ENCODE measurements at regions not wholly inside any gene's neighbourhood (a gene's known extent, or its start where the extent isn't known, plus 50 kb on each side); places are given as distances from the start of the nearest gene placed in this dataset.

- DNase-seq (ENCODE audit: low read depth in 4 of 4, low spot score in 2 of 4), result no peak
These were observed 50.5 kb downstream of the PALM2AKAP2 start for GRCh38 chr9:109830545-109830944.

GRCh38 chr9:109831998-109832658 lies 52.1 kb downstream of the PALM2AKAP2 start:
- DNase-seq (ENCODE audit: low read depth in 4 of 4, low spot score in 2 of 4), result no peak

- no peak for DNase-seq (ENCODE audit: low read depth in 4 of 4, low spot score in 2 of 4)
These were observed 54.9 kb downstream of the PALM2AKAP2 start for GRCh38 chr9:109834855-109835254.

- DNase-seq (ENCODE audit: low read depth in 4 of 4, low spot score in 2 of 4), result no peak
These were observed 63.6 kb downstream of the PALM2AKAP2 start for GRCh38 chr9:109843641-109844040.

GRCh38 chr9:109845226-109845625 lies 65.2 kb downstream of the PALM2AKAP2 start:
- DNase-seq (ENCODE audit: low read depth in 4 of 4, low spot score in 2 of 4), result no peak

GRCh38 chr9:109846776-109847175 lies 66.8 kb downstream of the PALM2AKAP2 start:
- DNase-seq (ENCODE audit: low read depth in 4 of 4, low spot score in 2 of 4), result no peak

- DNase-seq (ENCODE audit: low read depth in 4 of 4, low spot score in 2 of 4), result no peak
These were observed 72.6 kb downstream of the PALM2AKAP2 start for GRCh38 chr9:109852556-109852955.

- no peak for DNase-seq (ENCODE audit: low read depth in 4 of 4, low spot score in 2 of 4)
These were observed 75.5 kb downstream of the PALM2AKAP2 start for GRCh38 chr9:109855540-109855939.

- DNase-seq (ENCODE audit: low read depth in 4 of 4, low spot score in 2 of 4), result no peak
These were observed 76.8 kb downstream of the PALM2AKAP2 start for GRCh38 chr9:109856785-109857184.

GRCh38 chr9:109857336-109857735 lies 77.3 kb downstream of the PALM2AKAP2 start:
- no peak for DNase-seq (ENCODE audit: low read depth in 4 of 4, low spot score in 2 of 4)

- DNase-seq (ENCODE audit: low read depth in 4 of 4, low spot score in 2 of 4), result no peak
These were observed 79.4 kb downstream of the PALM2AKAP2 start for GRCh38 chr9:109859447-109859846.

GRCh38 chr9:109860521-109860920 lies 80.5 kb downstream of the PALM2AKAP2 start:
- no peak for DNase-seq (ENCODE audit: low read depth in 4 of 4, low spot score in 2 of 4)

GRCh38 chr9:109861499-109861898 lies 81.5 kb downstream of the PALM2AKAP2 start:
- peak in 1 of 4 donors; percentile 15 for DNase-seq (ENCODE audit: low read depth in 4 of 4, low spot score in 2 of 4)

- no peak for DNase-seq (ENCODE audit: low read depth in 4 of 4, low spot score in 2 of 4)
These were observed 81.9 kb downstream of the PALM2AKAP2 start for GRCh38 chr9:109861918-109862317.

GRCh38 chr9:109862452-109862851 lies 82.5 kb downstream of the PALM2AKAP2 start:
- no peak for DNase-seq (ENCODE audit: low read depth in 4 of 4, low spot score in 2 of 4)

GRCh38 chr9:109863961-109864360 lies 84.0 kb downstream of the PALM2AKAP2 start:
- no peak for DNase-seq (ENCODE audit: low read depth in 4 of 4, low spot score in 2 of 4)

- DNase-seq (ENCODE audit: low read depth in 4 of 4, low spot score in 2 of 4), result no peak
These were observed 85.5 kb downstream of the PALM2AKAP2 start for GRCh38 chr9:109865521-109865920.

- no peak for DNase-seq (ENCODE audit: low read depth in 4 of 4, low spot score in 2 of 4)
These were observed 88.2 kb downstream of the PALM2AKAP2 start for GRCh38 chr9:109868207-109868606.

GRCh38 chr9:109868722-109869121 lies 88.7 kb downstream of the PALM2AKAP2 start:
- DNase-seq (ENCODE audit: low read depth in 4 of 4, low spot score in 2 of 4), result no peak

GRCh38 chr9:109870365-109870764 lies 90.4 kb downstream of the PALM2AKAP2 start:
- DNase-seq (ENCODE audit: low read depth in 4 of 4, low spot score in 2 of 4), result no peak

- no peak for DNase-seq (ENCODE audit: low read depth in 4 of 4, low spot score in 2 of 4)
These were observed 92.9 kb downstream of the PALM2AKAP2 start for GRCh38 chr9:109872901-109873300.

- DNase-seq (ENCODE audit: low read depth in 4 of 4, low spot score in 2 of 4), result no peak
These were observed 95.6 kb downstream of the PALM2AKAP2 start for GRCh38 chr9:109875495-109876129.
